Psoas muscle (tissue), 7 donors: ENCODE measurements at regions not wholly inside any gene's neighbourhood (a gene's known extent, or its start where the extent isn't known, plus 50 kb on each side); places are given as distances from the start of the nearest gene placed in this dataset.

ENCODE experiments used
- ATAC-seq, 4 donors: fragments of 200-7000 bp; cut with Tn5 transposase; one replicate each; pipeline ENCODE4 v1.9.1; 2020; ENCODE audit warnings: moderate library complexity in 3 of 4, mild to moderate bottlenecking in 2 of 4
- DNase-seq, 2 donors: peaks; one replicate each; pipeline ENCODE4 v3.0.0-alpha.2; 2020
- H3K27ac ChIP-seq: fragments of 200-600 bp; one replicate; pipeline ENCODE4 v1.8.0; 2022
- H3K27me3 ChIP-seq, 3 donors: fragments of 200-600 bp in 1 of 3; one replicate each; pipeline versions ENCODE4 v1.6.1 to v1.8.0; 2013 to 2022; ENCODE audit warnings: low read length in 2 of 3, mild to moderate bottlenecking in 2 of 3, moderate library complexity in 1 of 3; ENCODE audit not compliant: insufficient read depth in 3 of 3
- H3K36me3 ChIP-seq, 2 donors: fragments of 200-600 bp in 1 of 2; one replicate each; pipeline versions ENCODE4 v1.6.1 to v1.8.0; 2013 to 2022; ENCODE audit warnings: low read depth in 1 of 2, mild to moderate bottlenecking in 1 of 2, moderate library complexity in 1 of 2; ENCODE audit not compliant: insufficient read depth in 1 of 2
- H3K4me1 ChIP-seq: fragments of 200-600 bp; one replicate; pipeline ENCODE4 v1.8.0; 2022
- H3K4me3 ChIP-seq: fragments of 200-600 bp; one replicate; pipeline ENCODE4 v1.8.0; 2022; ENCODE audit warnings: mild to moderate bottlenecking
- H3K9me3 ChIP-seq: fragments of 200-600 bp; one replicate; pipeline ENCODE4 v1.8.0; 2022
- WGBS, 3 donors: extraction: QIAGEN DNeasy Blood & Tissue Kit; methylation state at CpG; one replicate each; pipeline versions ENCODE4 v1.1.6 to v1.1.7; 2013; 5-methylcytosine and 5-hydroxymethylcytosine counted together
- intact Hi-C, 2 donors: fragments of 100-400 bp; cut with DNase I; formaldehyde crosslinking; loops; one replicate each; pipeline versions ENCODE4 v1.11.0 to v1.14.2; 2022
- TF ChIP-seq, protein P1 (sequence below): fragments of 200-600 bp; IDR thresholded peaks from one replicate; pipeline ENCODE4 v1.8.0; 2022; ENCODE audit warnings: antibody characterized with exemption
- donor health status: healthy with polysubstance abuse.
- donor health status: DM: no; HTN: no; CAD: no; lungs with moderate emphysema.
- donor health status: Bipolar disorder and iron deficiency.
- donor health status: healthy.
- donor health status: DM: yes; HTN: yes; CAD: no.
- donor health status: DM: no; HTN: no; CAD: no.
- donor health status: DM: yes; HTN: yes; CAD: no.

DNA sequence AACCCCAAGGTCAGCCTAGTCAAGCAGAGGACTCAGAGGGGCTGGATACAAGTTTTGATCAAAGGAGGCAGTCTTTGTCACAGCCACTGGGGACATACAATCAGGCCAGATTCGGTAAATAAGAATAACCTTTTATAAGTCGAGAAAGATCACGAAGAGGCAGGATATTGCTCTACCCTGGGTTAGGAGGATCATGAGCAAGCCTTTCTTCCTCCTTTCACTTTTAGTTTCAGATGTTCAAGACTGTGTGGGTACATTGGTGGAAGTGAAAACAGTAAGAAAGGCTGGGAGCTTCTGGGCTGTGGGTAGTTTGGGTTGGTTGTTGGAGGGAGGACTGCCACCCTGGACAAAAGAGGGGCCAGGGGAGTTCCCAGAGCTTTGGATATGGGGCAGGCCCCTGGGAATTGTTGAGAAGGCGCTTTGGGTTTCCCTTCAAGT, 127.7 kb downstream of the SNAPC1 start:
- ATAC-seq (no peak), DNase-seq (no peak)
- no peaks in the 10 kb centered on the region for H3K27me3 ChIP-seq
- TF ChIP-seq, protein P1, sequence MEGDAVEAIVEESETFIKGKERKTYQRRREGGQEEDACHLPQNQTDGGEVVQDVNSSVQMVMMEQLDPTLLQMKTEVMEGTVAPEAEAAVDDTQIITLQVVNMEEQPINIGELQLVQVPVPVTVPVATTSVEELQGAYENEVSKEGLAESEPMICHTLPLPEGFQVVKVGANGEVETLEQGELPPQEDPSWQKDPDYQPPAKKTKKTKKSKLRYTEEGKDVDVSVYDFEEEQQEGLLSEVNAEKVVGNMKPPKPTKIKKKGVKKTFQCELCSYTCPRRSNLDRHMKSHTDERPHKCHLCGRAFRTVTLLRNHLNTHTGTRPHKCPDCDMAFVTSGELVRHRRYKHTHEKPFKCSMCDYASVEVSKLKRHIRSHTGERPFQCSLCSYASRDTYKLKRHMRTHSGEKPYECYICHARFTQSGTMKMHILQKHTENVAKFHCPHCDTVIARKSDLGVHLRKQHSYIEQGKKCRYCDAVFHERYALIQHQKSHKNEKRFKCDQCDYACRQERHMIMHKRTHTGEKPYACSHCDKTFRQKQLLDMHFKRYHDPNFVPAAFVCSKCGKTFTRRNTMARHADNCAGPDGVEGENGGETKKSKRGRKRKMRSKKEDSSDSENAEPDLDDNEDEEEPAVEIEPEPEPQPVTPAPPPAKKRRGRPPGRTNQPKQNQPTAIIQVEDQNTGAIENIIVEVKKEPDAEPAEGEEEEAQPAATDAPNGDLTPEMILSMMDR = no peak
- H3K36me3 ChIP-seq = no peaks in the 10 kb centered on the region
- no peak overlapping the region for H3K4me3 ChIP-seq
- H3K9me3 ChIP-seq = no peaks in the 10 kb centered on the region
- intact Hi-C loops = loop anchor here in 1 of 2 donors (10.0 kb wide), 1 partner anchor 235 kb away; no protein-coding TSS in a partner anchor
- no peak overlapping the region for H3K27ac ChIP-seq
- 55 to 62% (median 58%) methylated on average over 4 of the region's 4 CpGs for WGBS, 3 donors
- no peaks in the 10 kb centered on the region for H3K4me1 ChIP-seq

DNA sequence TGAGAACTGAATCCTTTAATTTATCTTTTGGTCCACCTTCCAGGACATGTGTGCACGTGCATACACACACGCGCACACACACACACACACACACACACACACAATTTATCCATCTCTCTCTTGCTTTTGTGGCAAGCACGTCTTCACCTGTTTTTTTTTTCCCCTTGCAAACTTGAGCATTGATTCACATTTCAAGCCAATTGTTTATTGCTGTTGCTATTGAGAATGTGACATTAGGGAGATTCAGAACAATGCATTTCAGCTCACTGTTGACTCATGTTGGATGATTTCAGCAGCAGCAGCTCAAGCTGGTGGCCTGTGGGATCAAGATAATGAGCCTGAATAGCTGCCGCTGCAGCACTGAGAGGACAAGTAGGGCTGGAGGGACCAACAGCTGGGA, 128.9 kb downstream of the SNAPC1 start:
- no peak overlapping the region for H3K27ac ChIP-seq
- H3K9me3 ChIP-seq = no peaks in the 10 kb centered on the region
- TF ChIP-seq, protein P1 = no peak
- ATAC-seq (no peak), DNase-seq (no peak)
- 48 to 56% (median 50%) methylated on average over 5 of the region's 5 CpGs for WGBS, 3 donors
- H3K4me3 ChIP-seq = no peak overlapping the region
- no peaks in the 10 kb centered on the region for H3K4me1 ChIP-seq
- no peaks in the 10 kb centered on the region for H3K27me3 ChIP-seq
- intact Hi-C loops = loop anchor here in 1 of 2 donors (10.0 kb wide), 1 partner anchor 234 kb away; no protein-coding TSS in a partner anchor
- H3K36me3 ChIP-seq = no peaks in the 10 kb centered on the region

DNA sequence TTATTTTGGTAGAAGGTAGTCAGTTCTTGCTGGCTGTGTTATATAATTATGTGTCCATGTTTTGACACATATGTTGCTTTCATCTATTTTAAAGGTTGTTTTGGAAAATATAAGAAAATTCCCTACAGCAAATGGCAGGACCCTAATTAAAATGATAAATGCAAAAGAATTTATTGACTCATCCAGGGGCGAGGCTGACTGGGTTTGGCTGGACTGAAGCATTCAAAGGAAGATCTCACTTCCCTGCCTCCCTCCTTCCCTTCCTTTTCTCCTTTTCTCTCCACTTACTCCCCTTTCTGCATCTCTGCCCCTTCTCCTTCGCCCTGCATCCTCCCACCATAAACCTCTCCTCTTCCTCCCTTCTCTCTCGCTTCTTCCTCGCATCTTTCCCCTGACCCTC, 129.6 kb downstream of the SNAPC1 start:
- DNase-seq (no peak), ATAC-seq (no peak)
- no peak overlapping the region for H3K4me3 ChIP-seq
- no peaks in the 10 kb centered on the region for H3K9me3 ChIP-seq
- no peaks in the 10 kb centered on the region for H3K4me1 ChIP-seq
- TF ChIP-seq, protein P1 = no peak
- no peaks in the 10 kb centered on the region for H3K27me3 ChIP-seq
- WGBS, 3 donors = 73 to 86% (median 81%) methylated on average over 4 of the region's 4 CpGs
- no peaks in the 10 kb centered on the region for H3K36me3 ChIP-seq
- H3K27ac ChIP-seq = no peak overlapping the region
- intact Hi-C loops = loop anchor here in 1 of 2 donors (10.0 kb wide), 1 partner anchor 233 kb away; no protein-coding TSS in a partner anchor

DNA sequence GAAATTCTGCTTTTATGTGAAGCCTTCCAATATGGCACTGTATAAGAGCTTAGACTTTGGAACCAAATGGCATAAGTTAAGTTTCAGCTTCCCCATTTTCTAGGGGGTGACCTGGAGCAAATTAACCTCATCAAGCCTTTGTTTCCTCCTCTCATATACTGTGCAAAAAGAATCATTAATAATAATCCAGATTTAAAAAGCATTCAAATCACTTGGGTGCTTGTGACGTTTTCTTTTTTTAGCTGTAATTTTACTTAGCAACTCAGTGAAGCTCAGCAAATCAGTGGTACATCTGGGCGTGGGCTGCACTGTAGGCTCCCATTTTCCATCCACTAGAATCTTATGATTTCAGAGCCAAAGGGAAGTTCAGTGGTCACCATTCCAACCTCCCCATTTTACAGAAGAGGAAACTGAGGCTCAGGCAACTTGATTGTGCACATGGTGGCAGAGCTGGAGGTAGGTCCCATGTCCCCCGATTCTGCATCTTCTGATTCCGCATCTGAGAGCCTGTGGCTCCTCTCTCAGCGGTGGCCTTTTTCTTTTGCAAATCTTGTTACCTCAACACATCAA, 131.2 kb downstream of the SNAPC1 start:
- ATAC-seq (no peak), DNase-seq (no peak)
- H3K4me3 ChIP-seq = no peak overlapping the region
- TF ChIP-seq, protein P1 = no peak
- no peaks in the 10 kb centered on the region for H3K9me3 ChIP-seq
- H3K4me1 ChIP-seq = no peaks in the 10 kb centered on the region
- no peak overlapping the region for H3K27ac ChIP-seq
- intact Hi-C loops = loop anchor here in 1 of 2 donors (10.0 kb wide), 1 partner anchor 231 kb away; no protein-coding TSS in a partner anchor
- 77 to 84% (median 82%) methylated on average over 5 of the region's 5 CpGs for WGBS, 3 donors
- no peaks in the 10 kb centered on the region for H3K36me3 ChIP-seq
- H3K27me3 ChIP-seq = no peaks in the 10 kb centered on the region
